Panc1 (cell line): ENCODE measurements at regions not wholly inside any gene's neighbourhood (a gene's known extent, or its start where the extent isn't known, plus 50 kb on each side); places are given as distances from the start of the nearest gene placed in this dataset.

Source experiments
- ATAC-seq: fragments of 200-7000 bp; cut with Tn5 transposase; 2 replicates; pipeline ENCODE4 v1.9.1; 2020; ENCODE audit warnings: mild to moderate bottlenecking, moderate library complexity
- BruUV-seq: library from RNA; stranded (reverse); fragments of 400-500 nt; replicated peaks from 2 replicates; lab custom pipeline; 2021; lab: Mats Ljungman, UMichigan
- CTCF ChIA-PET: fragments of 300-600 bp; sonication (Branson Sonifier 250); formaldehyde crosslinking; loops from one replicate; lab custom pipeline; 2022; ENCODE audit warnings: antibody characterized with exemption; lab: Charles Lee
- POLR2A ChIA-PET: fragments of 300-600 bp; sonication (Branson Sonifier 250); formaldehyde crosslinking; loops from one replicate; lab custom pipeline; 2022; ENCODE audit warnings: antibody characterized with exemption; lab: Charles Lee
- DNase-seq: peaks from one replicate; pipeline ENCODE4 v3.0.0-alpha.2; 2010; ENCODE audit warnings: low read depth, low spot score
- H3K27ac ChIP-seq: 2 replicates; pipeline ENCODE4 v1.5.1; 2011; ENCODE audit warnings: mild to moderate bottlenecking, low read length, inconsistent platforms
- H3K27me3 ChIP-seq: fragments of 200-500 bp; sonication (Bioruptor generic); 2 replicates; pipeline ENCODE4 v1.6.0; 2014; ENCODE audit warnings: low read length, inconsistent platforms; ENCODE audit not compliant: control insufficient read depth, insufficient read depth
- H3K36me3 ChIP-seq: fragments of 200-500 bp; sonication (Bioruptor generic); 2 replicates; pipeline ENCODE4 v1.5.1; 2014; ENCODE audit warnings: inconsistent platforms, mild to moderate bottlenecking, low read length, moderate library complexity; ENCODE audit not compliant: control insufficient read depth, insufficient read depth
- H3K4me1 ChIP-seq: 2 replicates; pipeline ENCODE4 v1.5.1; 2011; ENCODE audit warnings: inconsistent platforms, mild to moderate bottlenecking, low read length, moderate library complexity; ENCODE audit not compliant: control insufficient read depth, insufficient read depth
- H3K4me3 ChIP-seq, 2 experiments: 2 replicates each; pipeline ENCODE4 v1.5.1; 2011 to 2012; ENCODE audit warnings: low read depth in 2 of 2, low read length in 2 of 2, mild to moderate bottlenecking in 2 of 2, inconsistent platforms in 1 of 2, moderate library complexity in 1 of 2
- H3K9me3 ChIP-seq: fragments of 200-500 bp; sonication (Bioruptor generic); 2 replicates; pipeline ENCODE4 v1.5.1; 2014; ENCODE audit warnings: low read depth, mild to moderate bottlenecking, inconsistent platforms, low read length, moderate library complexity; ENCODE audit not compliant: control insufficient read depth, insufficient read depth
- CTCF ChIP-seq: fragments of 450-650 bp; IDR thresholded peaks from 2 replicates; pipeline ENCODE4 v1.5.1; 2017; ENCODE audit warnings: mild to moderate bottlenecking
- POLR2AphosphoS5 ChIP-seq: IDR thresholded peaks from 2 replicates; pipeline ENCODE4 v1.6.1; 2012; ENCODE audit warnings: mild to moderate bottlenecking, low read depth, low read length, moderate library complexity
- REST ChIP-seq, 2 experiments: IDR thresholded peaks; 2 replicates each; pipeline ENCODE4 v1.6.1; 2011 to 2012; ENCODE audit warnings: low read depth in 2 of 2, control low read depth in 1 of 2, low read length in 1 of 2, mild to moderate bottlenecking in 1 of 2, moderate library complexity in 1 of 2; ENCODE audit not compliant: insufficient read depth in 1 of 2
- SIN3A ChIP-seq: IDR thresholded peaks from 2 replicates; pipeline ENCODE4 v1.6.1; 2012; ENCODE audit warnings: low read depth, mild to moderate bottlenecking, low read length, moderate library complexity, borderline replicate concordance; ENCODE audit not compliant: insufficient read depth
- TCF7L2 ChIP-seq: IDR thresholded peaks from 2 replicates; pipeline ENCODE4 v1.6.1; 2011; ENCODE audit warnings: mild to moderate bottlenecking, low read depth, low read length, inconsistent platforms
- in situ Hi-C: cut with HindIII; loops from 2 replicates; pipeline ENCODE4 v1.10.0; 2016; ENCODE audit warnings: low sequenced_read_pairs, low pct_unique_long_range_greater_than_20kb
- intact Hi-C: fragments of 100-400 bp; cut with micrococcal nuclease; formaldehyde crosslinking; loops from one replicate; pipeline ENCODE4 v1.10.0; 2022; ENCODE audit not compliant: unreplicated experiment

GRCh38 chr1:181909010-181909409 lies 152.5 kb downstream of the ZNF648 start:
- TF ChIP-seq CTCF (no peak), SIN3A (no peak), POLR2AphosphoS5 (no peak), TCF7L2 (no peak), REST (IDR thresholded peaks at IDR 0.05; ENCODE audit: insufficient read depth in 1 of 2, low read depth in 2 of 2, low read length in 1 of 2) (no peak)
- no peaks in the 10 kb centered on the region for H3K36me3 ChIP-seq
- no peak for DNase-seq
- H3K27me3 ChIP-seq, result no peaks in the 10 kb centered on the region
- no peaks in the 10 kb centered on the region for H3K4me1 ChIP-seq
- BruUV-seq, result no TSS peak
- in situ Hi-C loops, result no loop called here
- CTCF ChIA-PET, result no interaction called here
- ATAC-seq, result no peak
- intact Hi-C loops, result no loop called here
- POLR2A ChIA-PET, result no interaction called here
- no peaks in the 10 kb centered on the region for H3K9me3 ChIP-seq
- no peak overlapping the region for H3K4me3 ChIP-seq
- no peak overlapping the region for H3K27ac ChIP-seq

GRCh38 chr1:181906631-181907030 lies 154.9 kb downstream of the ZNF648 start:
- no peaks in the 10 kb centered on the region for H3K9me3 ChIP-seq
- in situ Hi-C loops (no loop called here), intact Hi-C loops (no loop called here)
- DNase-seq, result no peak
- no peak overlapping the region for H3K27ac ChIP-seq
- no peak for ATAC-seq
- H3K4me1 ChIP-seq, result no peaks in the 10 kb centered on the region
- ChIA-PET POLR2A (no interaction called here), CTCF (no interaction called here)
- H3K4me3 ChIP-seq, result no peak overlapping the region
- no peaks in the 10 kb centered on the region for H3K27me3 ChIP-seq
- no peaks in the 10 kb centered on the region for H3K36me3 ChIP-seq
- BruUV-seq, result no TSS peak
- TF ChIP-seq TCF7L2, result no peak
- no peak for TF ChIP-seq CTCF
- TF ChIP-seq SIN3A, result no peak
- TF ChIP-seq REST (IDR thresholded peaks at IDR 0.05; ENCODE audit: insufficient read depth in 1 of 2, low read depth in 2 of 2, low read length in 1 of 2), result no peak
- no peak for TF ChIP-seq POLR2AphosphoS5
